Immature natural killer cell (primary cell): ENCODE measurements at regions not wholly inside any gene's neighbourhood (a gene's known extent, or its start where the extent isn't known, plus 50 kb on each side); places are given as distances from the start of the nearest gene placed in this dataset.

Experiments
- DNase-seq, 3 donors: peaks; one replicate each; pipeline ENCODE4 v3.0.0; 2022; ENCODE audit warnings: mixed read lengths in 1 of 3
- H3K27ac Mint-ChIP-seq, 6 donors: one replicate each; pipeline ENCODE4 v1.8.0; 2020; ENCODE audit warnings: mixed read lengths in 6 of 6, mild to moderate bottlenecking in 5 of 6, inconsistent platforms in 4 of 6, moderate library complexity in 3 of 6
- H3K27me3 Mint-ChIP-seq, 3 donors: one replicate each; pipeline ENCODE4 v1.8.0; 2020 to 2021; ENCODE audit warnings: low read depth in 3 of 3, mild to moderate bottlenecking in 3 of 3, mixed read lengths in 3 of 3, moderate library complexity in 3 of 3, inconsistent platforms in 1 of 3
- H3K36me3 Mint-ChIP-seq, 3 donors: one replicate each; pipeline ENCODE4 v1.8.0; 2020; ENCODE audit warnings: mixed read lengths in 3 of 3, inconsistent platforms in 2 of 3, mild to moderate bottlenecking in 2 of 3
- H3K4me1 Mint-ChIP-seq, 2 donors: one replicate each; pipeline ENCODE4 v1.8.0; 2020; ENCODE audit warnings: inconsistent platforms in 2 of 2, mild to moderate bottlenecking in 2 of 2, mixed read lengths in 2 of 2, moderate library complexity in 1 of 2
- H3K4me3 Mint-ChIP-seq, 5 donors: one replicate each; pipeline ENCODE4 v1.8.0; 2020; ENCODE audit warnings: mild to moderate bottlenecking in 5 of 5, mixed read lengths in 5 of 5, inconsistent platforms in 3 of 5, moderate library complexity in 3 of 5
- H3K9me3 Mint-ChIP-seq, 6 donors: one replicate each; pipeline ENCODE4 v1.8.0; 2020; ENCODE audit warnings: mild to moderate bottlenecking in 6 of 6, mixed read lengths in 6 of 6, inconsistent platforms in 4 of 6, moderate library complexity in 3 of 6

DNA sequence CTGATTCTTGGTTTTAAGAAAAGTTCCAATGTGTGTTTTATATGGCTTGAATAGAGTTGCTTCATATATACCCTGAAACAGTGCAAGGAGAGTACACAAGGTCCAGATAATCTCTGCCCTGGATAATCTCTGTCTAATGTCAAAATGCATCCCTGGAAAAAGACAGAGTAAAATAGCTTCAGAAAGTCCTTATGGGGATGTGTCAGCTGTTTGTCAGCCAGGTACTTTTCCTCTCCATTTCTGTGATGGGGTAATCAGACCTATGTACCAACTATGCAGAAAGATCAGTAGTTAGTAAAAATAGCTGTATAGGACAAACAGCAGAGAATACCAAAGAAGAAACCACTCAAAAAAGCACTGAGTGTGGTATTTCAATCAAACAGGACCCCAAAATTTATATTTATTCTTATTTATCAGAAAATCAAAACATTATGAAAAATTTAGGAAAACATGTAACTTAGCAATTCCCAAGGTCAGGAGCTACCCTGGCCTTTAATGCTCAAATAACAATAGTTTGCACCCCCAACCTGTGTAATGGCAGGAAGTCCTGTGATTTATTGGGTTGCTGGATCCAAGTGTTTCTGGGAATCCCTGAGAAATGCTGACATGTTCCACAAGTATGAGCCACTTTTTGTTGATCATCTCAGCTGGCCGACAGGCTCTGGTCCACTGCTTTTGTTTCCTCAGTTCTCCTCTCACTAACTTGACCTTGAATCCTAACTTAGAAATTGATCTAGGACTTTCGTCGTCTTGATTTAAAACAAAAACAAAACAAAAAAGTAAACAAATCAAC lies 69.6 kb downstream of the MDH1 start:
- peaks cover 0 to 5% (median 0%) of the 10 kb centered on the region in 3 donors for H3K36me3 Mint-ChIP-seq
- H3K9me3 Mint-ChIP-seq = no peaks in the 10 kb centered on the region
- H3K4me3 Mint-ChIP-seq = no peak overlapping the region
- no peak overlapping the region for H3K27ac Mint-ChIP-seq
- no peaks in the 10 kb centered on the region for H3K4me1 Mint-ChIP-seq
- no peak for DNase-seq
- peaks cover 5 to 9% (median 6%) of the 10 kb centered on the region in 3 donors for H3K27me3 Mint-ChIP-seq

DNA sequence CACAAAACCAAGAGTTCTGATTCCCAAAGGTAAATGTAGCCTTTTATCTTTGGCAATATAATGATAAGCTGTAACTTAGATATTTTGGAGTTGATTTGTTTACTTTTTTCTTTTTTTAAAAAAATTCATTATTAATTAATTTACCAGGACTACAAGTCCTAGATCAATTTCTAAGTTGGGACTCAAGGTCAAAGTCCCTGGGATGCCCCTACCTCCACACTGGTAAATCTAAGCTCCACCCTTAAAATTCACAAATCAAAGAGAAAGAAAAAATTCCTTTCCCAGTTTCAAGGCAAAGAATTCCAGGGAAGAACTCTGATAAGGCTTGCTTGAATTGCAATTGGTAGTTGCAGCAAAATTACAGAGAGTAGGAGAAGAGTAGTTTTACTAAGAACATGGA lies 71.3 kb downstream of the MDH1 start:
- peaks cover 4 to 11% (median 6%) of the 10 kb centered on the region in 3 donors for H3K27me3 Mint-ChIP-seq
- no peaks in the 10 kb centered on the region for H3K9me3 Mint-ChIP-seq
- DNase-seq = no peak
- peaks cover 0 to 5% (median 0%) of the 10 kb centered on the region in 3 donors for H3K36me3 Mint-ChIP-seq
- no peak overlapping the region for H3K4me3 Mint-ChIP-seq
- H3K4me1 Mint-ChIP-seq = no peaks in the 10 kb centered on the region
- H3K27ac Mint-ChIP-seq = no peak overlapping the region

DNA sequence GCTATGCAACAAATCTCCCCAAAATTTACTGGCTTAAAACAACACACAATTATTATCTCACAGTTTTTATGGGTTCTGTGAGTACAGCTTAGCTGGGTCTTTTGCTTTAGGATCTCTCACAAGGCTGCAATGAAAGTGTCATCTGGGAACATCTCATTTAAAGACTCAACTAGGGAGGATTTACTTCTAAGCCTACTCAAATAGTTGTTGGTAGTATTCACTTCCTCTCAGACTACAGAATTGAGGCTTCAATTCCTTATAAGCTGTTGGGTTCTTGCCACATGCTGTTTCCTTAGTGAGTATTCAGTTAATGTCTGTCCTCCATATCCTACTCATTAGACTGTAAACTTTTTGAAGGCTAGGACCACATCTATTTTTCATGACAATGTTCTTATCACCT lies 72.3 kb downstream of the MDH1 start:
- H3K27ac Mint-ChIP-seq = no peak overlapping the region
- peaks cover 4 to 11% (median 6%) of the 10 kb centered on the region in 3 donors for H3K27me3 Mint-ChIP-seq
- H3K36me3 Mint-ChIP-seq = peaks cover 0 to 5% (median 0%) of the 10 kb centered on the region in 3 donors
- DNase-seq = no peak
- H3K9me3 Mint-ChIP-seq = no peaks in the 10 kb centered on the region
- H3K4me3 Mint-ChIP-seq = no peak overlapping the region
- H3K4me1 Mint-ChIP-seq = no peaks in the 10 kb centered on the region

DNA sequence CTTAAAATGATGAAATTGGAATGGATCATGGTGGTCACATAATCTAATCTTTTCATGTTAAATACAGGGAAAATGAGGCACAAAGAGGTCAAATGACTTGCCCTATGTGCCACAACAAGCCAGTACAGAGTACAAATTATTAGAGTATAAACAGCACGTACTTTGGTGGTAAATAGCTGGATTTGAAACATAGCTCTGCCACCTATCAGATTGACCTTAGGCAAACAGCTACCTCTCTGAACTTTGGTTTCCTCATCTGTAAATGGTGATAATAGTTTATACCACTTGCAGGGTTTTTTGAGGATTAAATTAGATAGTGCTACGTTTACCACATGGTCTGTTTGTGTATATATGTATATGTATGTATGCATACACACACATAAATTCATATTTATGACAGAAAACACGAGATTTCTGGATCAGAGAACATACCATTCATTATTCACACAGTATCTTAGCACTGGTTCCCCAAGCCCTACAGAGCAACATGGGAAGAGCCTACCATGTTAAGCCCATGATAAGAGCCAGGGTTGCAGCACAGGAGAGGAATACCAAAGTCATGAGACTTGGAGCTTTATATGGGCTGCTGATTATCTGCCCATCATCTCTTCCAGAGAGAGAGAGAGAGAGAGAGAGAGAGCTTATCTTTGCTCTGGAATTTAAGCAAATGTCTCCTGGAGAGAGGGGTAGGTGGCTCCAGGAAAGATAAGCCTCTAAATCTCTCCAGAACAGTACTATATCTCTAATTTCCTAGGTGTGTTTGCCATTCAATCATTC lies 73.5 kb downstream of the MDH1 start:
- no peaks in the 10 kb centered on the region for H3K4me1 Mint-ChIP-seq
- no peaks in the 10 kb centered on the region for H3K36me3 Mint-ChIP-seq
- H3K4me3 Mint-ChIP-seq = no peak overlapping the region
- DNase-seq = no peak
- no peaks in the 10 kb centered on the region for H3K9me3 Mint-ChIP-seq
- H3K27ac Mint-ChIP-seq = no peak overlapping the region
- H3K27me3 Mint-ChIP-seq = peaks cover 4 to 9% (median 6%) of the 10 kb centered on the region in 3 donors

DNA sequence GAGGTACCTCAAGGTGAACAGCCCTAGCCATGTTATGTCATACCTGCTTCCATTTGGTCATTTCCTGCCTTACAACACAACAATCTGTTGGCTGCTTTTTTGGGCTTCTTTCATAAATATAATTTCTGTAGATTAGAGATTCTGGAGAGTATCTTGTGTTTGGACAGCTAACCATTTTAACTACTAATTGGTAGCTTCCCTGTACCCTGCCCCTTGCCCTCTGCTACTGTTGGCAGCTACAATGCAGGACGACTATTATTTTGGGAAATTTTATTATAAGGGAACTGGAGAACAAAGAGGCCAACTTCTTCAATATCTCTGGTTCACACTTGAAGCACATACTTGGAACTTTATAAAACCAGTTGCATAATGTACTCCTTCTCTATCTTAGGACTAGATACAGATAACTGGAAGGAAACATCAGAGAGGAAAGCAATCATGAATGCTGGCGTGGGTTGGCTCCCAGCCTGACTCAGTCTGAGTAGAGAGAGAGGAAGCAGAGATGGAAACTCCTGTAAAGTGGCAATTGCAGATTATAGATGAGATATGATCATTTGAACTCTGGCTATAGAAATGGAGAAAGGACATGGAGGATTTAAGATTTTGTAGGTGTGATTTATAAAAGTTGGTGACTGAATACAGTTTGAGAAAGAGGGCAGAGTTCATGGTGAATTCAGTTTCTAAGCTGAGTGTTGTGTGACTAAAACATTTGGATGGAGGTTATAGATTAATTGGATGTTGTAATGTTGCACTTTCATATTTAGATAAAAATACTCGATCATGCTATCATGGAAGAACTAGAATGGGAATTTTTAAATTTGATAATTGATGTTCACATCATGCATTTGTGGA lies 74.5 kb downstream of the MDH1 start:
- Mint-ChIP-seq H3K9me3 (no peaks in the 10 kb centered on the region), H3K4me3 (no peak overlapping the region), H3K27me3 (peaks cover 4 to 9% (median 5%) of the 10 kb centered on the region in 3 donors), H3K36me3 (no peaks in the 10 kb centered on the region), H3K27ac (no peak overlapping the region), H3K4me1 (no peaks in the 10 kb centered on the region)
- no peak for DNase-seq

- Mint-ChIP-seq H3K4me3 (no peak overlapping the region), H3K27me3 (peaks cover 2 to 8% (median 7%) of the 10 kb centered on the region in 3 donors), H3K36me3 (no peaks in the 10 kb centered on the region), H3K9me3 (no peaks in the 10 kb centered on the region), H3K27ac (no peak overlapping the region), H3K4me1 (no peaks in the 10 kb centered on the region)
- no peak for DNase-seq
Measured at GRCh38 chr2:63665091-63665490, 76.3 kb downstream of the MDH1 start.

- H3K36me3 Mint-ChIP-seq = no peaks in the 10 kb centered on the region
- H3K27me3 Mint-ChIP-seq = peaks cover 2 to 12% (median 7%) of the 10 kb centered on the region in 3 donors
- no peaks in the 10 kb centered on the region for H3K4me1 Mint-ChIP-seq
- H3K9me3 Mint-ChIP-seq = no peaks in the 10 kb centered on the region
- no peak overlapping the region for H3K27ac Mint-ChIP-seq
- DNase-seq = no peak
- H3K4me3 Mint-ChIP-seq = no peak overlapping the region
Measured at GRCh38 chr2:63665846-63666475, 77.2 kb downstream of the MDH1 start.

GRCh38 chr2:63667132-63667700 lies 78.5 kb downstream of the MDH1 start:
- Mint-ChIP-seq H3K4me3 (no peak overlapping the region), H3K9me3 (no peaks in the 10 kb centered on the region), H3K27ac (no peak overlapping the region), H3K36me3 (no peaks in the 10 kb centered on the region), H3K27me3 (peaks cover 4 to 10% (median 7%) of the 10 kb centered on the region in 3 donors), H3K4me1 (no peaks in the 10 kb centered on the region)
- no peak for DNase-seq

DNA sequence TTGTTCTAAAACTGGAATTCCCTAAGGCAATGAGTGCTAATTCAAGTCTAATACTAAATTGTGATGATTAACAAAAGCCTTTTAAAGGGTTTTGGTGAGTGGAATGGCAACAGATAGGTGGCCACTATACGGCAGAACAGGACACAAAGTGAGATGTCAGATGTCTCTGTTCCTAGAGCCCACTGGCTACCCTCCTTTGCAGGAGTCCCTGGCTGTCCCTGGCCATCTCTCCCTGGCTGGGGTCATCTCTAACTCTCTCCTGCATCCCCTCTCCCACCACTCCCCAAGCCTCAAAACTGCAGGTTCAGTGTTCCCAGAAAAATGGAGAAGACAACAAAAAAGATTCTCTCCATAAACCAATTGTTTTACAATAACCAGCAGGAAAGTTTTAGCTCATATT lies 79.2 kb downstream of the MDH1 start:
- no peaks in the 10 kb centered on the region for H3K9me3 Mint-ChIP-seq

DNA sequence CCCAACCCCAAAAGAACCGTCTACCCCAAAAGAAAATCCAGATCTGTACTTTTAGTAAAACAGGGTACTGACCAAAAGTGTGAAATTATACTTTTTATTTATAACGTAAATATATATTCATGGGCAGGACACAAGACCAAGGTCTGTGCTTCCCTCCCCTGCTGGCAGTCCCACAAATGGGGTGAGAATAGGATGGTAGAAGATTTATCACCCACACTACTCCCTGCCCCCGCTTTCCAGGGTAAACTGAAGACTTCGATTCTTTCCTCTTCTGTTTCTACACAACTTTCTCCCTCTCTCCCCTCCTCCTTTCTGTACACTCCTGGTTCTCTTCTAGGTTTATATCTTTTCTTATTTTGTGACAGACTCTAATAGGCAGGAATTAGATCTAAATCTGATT lies 79.7 kb downstream of the MDH1 start:
- DNase-seq = no peak
- Mint-ChIP-seq H3K27me3 (peaks cover 4 to 10% (median 7%) of the 10 kb centered on the region in 3 donors), H3K27ac (no peak overlapping the region), H3K9me3 (no peaks in the 10 kb centered on the region), H3K4me1 (no peaks in the 10 kb centered on the region), H3K4me3 (no peak overlapping the region), H3K36me3 (no peaks in the 10 kb centered on the region)

More for the DNA sequence above, 79.2 kb downstream of the MDH1 start:
- Mint-ChIP-seq H3K27ac (no peak overlapping the region), H3K4me3 (no peak overlapping the region), H3K36me3 (no peaks in the 10 kb centered on the region), H3K27me3 (peaks cover 4 to 10% (median 7%) of the 10 kb centered on the region in 3 donors), H3K4me1 (no peaks in the 10 kb centered on the region)
- DNase-seq = no peak

- H3K36me3 Mint-ChIP-seq = no peaks in the 10 kb centered on the region
Measured at GRCh38 chr2:63669596-63669995, 80.8 kb downstream of the MDH1 start.

GRCh38 chr2:63673865-63674533 lies 85.2 kb downstream of the MDH1 start:
- DNase-seq = no peak
- peaks cover 2 to 13% (median 4%) of the 10 kb centered on the region in 3 donors for H3K27me3 Mint-ChIP-seq
- H3K4me3 Mint-ChIP-seq = no peak overlapping the region
- H3K9me3 Mint-ChIP-seq = no peaks in the 10 kb centered on the region
- H3K36me3 Mint-ChIP-seq = no peaks in the 10 kb centered on the region
- no peak overlapping the region for H3K27ac Mint-ChIP-seq
- H3K4me1 Mint-ChIP-seq = no peaks in the 10 kb centered on the region

More at GRCh38 chr2:63669596-63669995, 80.8 kb downstream of the MDH1 start:
- H3K9me3 Mint-ChIP-seq = no peaks in the 10 kb centered on the region
- no peak overlapping the region for H3K4me3 Mint-ChIP-seq
- H3K27ac Mint-ChIP-seq = no peak overlapping the region
- DNase-seq = no peak
- H3K27me3 Mint-ChIP-seq = peaks cover 0 to 10% (median 7%) of the 10 kb centered on the region in 3 donors
- H3K4me1 Mint-ChIP-seq = no peaks in the 10 kb centered on the region

GRCh38 chr2:63675026-63675425 lies 86.3 kb downstream of the MDH1 start:
- Mint-ChIP-seq H3K4me1 (no peaks in the 10 kb centered on the region), H3K27me3 (peaks cover 2 to 10% (median 4%) of the 10 kb centered on the region in 3 donors), H3K36me3 (no peaks in the 10 kb centered on the region), H3K4me3 (no peak overlapping the region), H3K27ac (no peak overlapping the region), H3K9me3 (no peaks in the 10 kb centered on the region)
- no peak for DNase-seq
